SU-DHL-6 (cell line): ENCODE measurements at regions not wholly inside any gene's neighbourhood (a gene's known extent, or its start where the extent isn't known, plus 50 kb on each side); places are given as distances from the start of the nearest gene placed in this dataset.

ENCODE experiments used
- CTCF ChIP-seq: fragments of 200-600 bp; sonication (generic); IDR thresholded peaks from one replicate; pipeline ENCODE4 v1.5.1; 2017; ENCODE audit warnings: antibody characterized with exemption, mild to moderate bottlenecking, low read length, moderate library complexity; ENCODE audit not compliant: insufficient read depth, poor library complexity, severe bottlenecking
- EZH2phosphoT487 ChIP-seq: fragments of 200-600 bp; sonication (generic), shearing (Covaris generic); conservative IDR thresholded peaks from 2 replicates; pipeline ENCODE4 v1.6.1; 2018; ENCODE audit warnings: mild to moderate bottlenecking, antibody characterized with exemption, low read length, moderate library complexity, mixed read lengths

- TF ChIP-seq CTCF (no peak), EZH2phosphoT487 (no peak)
These were observed 402.9 kb downstream of the ENC1 start for GRCh38 chr5:74237571-74238145.
